ENCODE measurements at regions not wholly inside any gene's neighbourhood (a gene's known extent, or its start where the extent isn't known, plus 50 kb on each side); places are given as distances from the start of the nearest gene placed in this dataset.

DNA sequence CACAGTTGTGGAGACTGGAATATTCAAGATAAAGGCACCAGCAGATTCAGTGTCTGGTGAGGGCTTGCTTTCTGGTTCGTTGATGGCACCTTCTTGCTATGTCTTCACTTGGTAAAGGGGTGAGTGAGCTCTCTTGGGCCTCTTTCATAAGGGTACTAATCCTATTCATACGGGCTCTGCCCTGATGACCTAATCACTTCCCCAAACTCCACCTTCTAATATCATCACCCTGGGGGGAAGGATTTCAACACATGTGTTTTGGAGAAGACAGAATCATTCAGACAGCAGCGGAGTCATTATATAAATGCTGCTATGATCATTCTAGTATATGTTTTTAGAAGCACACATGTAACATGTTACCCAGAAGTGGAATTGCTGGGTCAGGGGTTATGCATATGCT lies 295.3 kb upstream of the CTSO start:
- TF ChIP-seq, protein P1, sequence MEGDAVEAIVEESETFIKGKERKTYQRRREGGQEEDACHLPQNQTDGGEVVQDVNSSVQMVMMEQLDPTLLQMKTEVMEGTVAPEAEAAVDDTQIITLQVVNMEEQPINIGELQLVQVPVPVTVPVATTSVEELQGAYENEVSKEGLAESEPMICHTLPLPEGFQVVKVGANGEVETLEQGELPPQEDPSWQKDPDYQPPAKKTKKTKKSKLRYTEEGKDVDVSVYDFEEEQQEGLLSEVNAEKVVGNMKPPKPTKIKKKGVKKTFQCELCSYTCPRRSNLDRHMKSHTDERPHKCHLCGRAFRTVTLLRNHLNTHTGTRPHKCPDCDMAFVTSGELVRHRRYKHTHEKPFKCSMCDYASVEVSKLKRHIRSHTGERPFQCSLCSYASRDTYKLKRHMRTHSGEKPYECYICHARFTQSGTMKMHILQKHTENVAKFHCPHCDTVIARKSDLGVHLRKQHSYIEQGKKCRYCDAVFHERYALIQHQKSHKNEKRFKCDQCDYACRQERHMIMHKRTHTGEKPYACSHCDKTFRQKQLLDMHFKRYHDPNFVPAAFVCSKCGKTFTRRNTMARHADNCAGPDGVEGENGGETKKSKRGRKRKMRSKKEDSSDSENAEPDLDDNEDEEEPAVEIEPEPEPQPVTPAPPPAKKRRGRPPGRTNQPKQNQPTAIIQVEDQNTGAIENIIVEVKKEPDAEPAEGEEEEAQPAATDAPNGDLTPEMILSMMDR (IDR thresholded peaks at IDR 0.05): no peak
- no peak for TF ChIP-seq ZFX (IDR thresholded peaks at IDR 0.05; ENCODE audit: borderline replicate concordance)

Data from 22Rv1 (cell line).